ENCODE measurements at regions not wholly inside any gene's neighbourhood (a gene's known extent, or its start where the extent isn't known, plus 50 kb on each side); places are given as distances from the start of the nearest gene placed in this dataset.

- TF ChIP-seq CTCF (conservative IDR thresholded peaks at IDR 0.05) (no peak), ZFX (IDR thresholded peaks at IDR 0.05) (no peak)
These were observed 149.2 kb upstream of the ANKRD50 start for GRCh38 chr4:124861761-124862160.
